ENCODE measurements at regions not wholly inside any gene's neighbourhood (a gene's known extent, or its start where the extent isn't known, plus 50 kb on each side); places are given as distances from the start of the nearest gene placed in this dataset.

DNA sequence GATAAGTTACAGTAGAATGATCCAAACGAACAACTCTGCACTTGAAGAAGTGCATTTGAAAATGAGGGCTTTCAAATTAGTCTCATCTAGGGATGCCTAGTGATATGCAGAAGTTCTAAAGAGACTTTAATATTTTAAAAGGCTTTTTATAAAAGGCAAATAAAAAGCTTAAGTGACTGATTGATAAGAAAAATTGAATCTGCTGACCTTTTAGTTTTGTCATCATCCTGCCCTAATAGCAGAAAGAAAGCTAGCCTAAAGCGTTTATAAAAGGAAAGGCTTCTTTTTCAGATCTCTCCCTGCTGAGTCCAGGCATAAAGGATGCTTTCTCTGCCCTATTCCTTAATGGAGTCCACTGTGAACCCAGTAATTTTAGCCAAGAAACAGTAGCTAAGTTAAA lies 72.7 kb upstream of the ALDH1L1 start:
- Histone ChIP-seq H3K27me3 (no peaks in the 10 kb centered on the region; a peak in 1 of 22 replicates), H3K4me1 (peaks cover 0 to 7% (median 0%) of the 10 kb centered on the region in 10 experiments; a peak in 3 of 20 replicates), H3K4me3 (no peak overlapping the region), H4K20me1 (no peaks in the 10 kb centered on the region), H3K4me2 (no peak overlapping the region), H3K27ac (no peak overlapping the region), H3K9me3 (replicated peaks in 1 of 11) (no peaks in the 10 kb centered on the region), H3K9ac (no peak overlapping the region), H3K36me3 (no peaks in the 10 kb centered on the region)
- TF ChIP-seq Cebpa-rat (IDR thresholded peaks at IDR 0.05): no peak

DNA sequence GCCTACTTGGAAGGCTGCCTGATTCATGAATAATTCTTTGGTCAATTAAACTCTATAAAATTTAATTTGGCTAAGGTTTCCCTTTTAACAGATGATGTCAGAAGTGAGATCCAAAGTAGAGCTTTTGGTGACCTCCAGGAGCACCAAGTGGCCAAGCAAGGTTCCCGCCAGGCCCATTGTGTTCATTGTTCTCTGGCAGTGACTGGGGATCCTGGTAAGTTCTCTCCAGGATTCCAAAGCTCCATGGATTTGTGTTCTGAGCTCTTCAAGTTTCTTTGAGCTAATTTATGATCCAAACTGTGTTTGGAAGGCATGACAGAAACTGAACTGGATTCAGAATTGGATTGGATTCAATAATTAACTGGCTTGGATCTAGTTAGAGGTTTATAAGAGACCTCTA lies 72.0 kb upstream of the ALDH1L1 start:
- Histone ChIP-seq H3K4me2 (no peak overlapping the region), H3K9me3 (replicated peaks in 1 of 11) (0 out of 22 replicates have a peak, but pooled peaks cover 0 to under 1% (median 0%) of the 10 kb centered on the region in 11 experiments)

DNA sequence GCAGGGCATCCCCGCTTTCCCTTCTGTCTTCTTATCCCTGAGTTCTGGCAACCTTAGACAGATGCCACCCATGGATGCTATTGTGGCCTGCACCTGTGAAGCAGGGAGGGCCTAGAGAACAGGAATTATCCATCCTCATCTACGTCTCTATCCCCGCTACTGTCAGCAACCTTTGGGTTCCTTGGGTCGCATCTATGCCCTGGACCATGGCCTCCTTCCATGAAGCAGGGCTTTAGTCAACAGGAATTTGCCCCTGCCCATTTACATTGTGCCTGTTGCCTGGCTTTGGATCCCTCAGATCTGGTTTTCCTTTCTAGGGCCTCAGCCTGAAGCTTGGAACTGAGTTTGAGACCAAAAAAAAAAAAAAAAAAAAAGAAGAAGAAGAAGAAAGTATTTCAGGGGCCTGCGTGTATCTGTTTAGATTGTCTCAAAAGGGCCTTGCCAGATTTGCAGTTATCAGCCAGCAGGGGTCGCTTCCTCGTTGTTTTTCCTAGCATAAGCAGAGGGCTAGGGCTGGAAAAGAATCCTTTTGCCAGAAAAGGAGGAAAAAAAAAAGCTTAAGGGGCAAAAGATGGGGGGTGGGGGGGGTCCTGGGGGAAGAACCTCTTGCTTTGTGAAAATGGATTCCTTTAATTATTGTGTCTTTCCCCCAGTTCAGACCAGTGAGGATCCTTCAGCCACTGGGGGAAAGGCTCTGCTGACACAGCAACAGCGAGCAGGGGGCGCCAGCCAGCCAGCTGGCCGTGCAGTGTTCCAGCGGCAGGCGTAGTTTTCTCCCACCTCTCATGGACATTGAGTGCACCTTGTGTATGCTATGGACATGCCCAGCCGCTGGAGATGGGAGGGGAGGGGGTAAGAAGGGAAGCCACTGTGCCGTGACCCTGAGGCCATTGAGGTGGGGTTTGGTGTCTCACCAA lies 65.7 kb upstream of the ALDH1L1 start:
- Histone ChIP-seq H3K4me3 (no peak overlapping the region), H3K9me3 (replicated peaks in 1 of 11) (peaks cover 0 to 14% (median 5%) of the 10 kb centered on the region in 11 experiments; a peak in 6 of 22 replicates), H4K20me1 (no peaks in the 10 kb centered on the region), H3K9ac (no peak overlapping the region), H3K4me1 (peaks cover 0 to 7% (median 0%) of the 10 kb centered on the region in 10 experiments; a peak in 2 of 20 replicates), H3K36me3 (no peaks in the 10 kb centered on the region), H3K27me3 (no peaks in the 10 kb centered on the region; a peak in 1 of 22 replicates), H3K27ac (no peak overlapping the region), H3K4me2 (no peak overlapping the region)
- no peak for TF ChIP-seq Cebpa-rat (IDR thresholded peaks at IDR 0.05)

More for the DNA sequence above, 72.0 kb upstream of the ALDH1L1 start:
- no peaks in the 10 kb centered on the region for H3K36me3 ChIP-seq
- H3K27ac ChIP-seq: no peak overlapping the region
- no peaks in the 10 kb centered on the region for H4K20me1 ChIP-seq
- no peak for TF ChIP-seq Cebpa-rat (IDR thresholded peaks at IDR 0.05)
- H3K4me3 ChIP-seq: no peak overlapping the region
- peaks cover 0 to 7% (median 0%) of the 10 kb centered on the region in 10 experiments; a peak in 2 of 20 replicates for H3K4me1 ChIP-seq
- H3K9ac ChIP-seq: no peak overlapping the region
- H3K27me3 ChIP-seq: no peaks in the 10 kb centered on the region; a peak in 1 of 22 replicates
